IMR-90 (cell line): ENCODE measurements at regions not wholly inside any gene's neighbourhood (a gene's known extent, or its start where the extent isn't known, plus 50 kb on each side); places are given as distances from the start of the nearest gene placed in this dataset.

Experiments used
- ATAC-seq: fragments of 200-7000 bp; cut with Tn5 transposase; 2 replicates; pipeline ENCODE4 v1.9.1; 2020; ENCODE audit warnings: low read depth, mild to moderate bottlenecking, moderate library complexity
- BruUV-seq: library from RNA; stranded (reverse); fragments of 400-500 nt; replicated peaks from 2 replicates; lab custom pipeline; 2021; lab: Mats Ljungman, UMichigan
- CTCF ChIA-PET: fragments of 300-600 bp; formaldehyde crosslinking; extraction: SDS; loops from one replicate; lab custom pipeline; 2021; ENCODE audit warnings: antibody characterized with exemption; lab: Yijun Ruan, JAX
- POLR2A ChIA-PET: fragments of 300-600 bp; sonication (Branson Sonifier 250); formaldehyde crosslinking; loops from one replicate; lab custom pipeline; 2022; ENCODE audit warnings: antibody characterized with exemption; ENCODE audit not compliant: unreplicated experiment; lab: Charles Lee
- DNase-seq: peaks from one replicate; pipeline ENCODE4 v3.0.0; 2013
- H2AFZ ChIP-seq: replicated peaks from 2 replicates; pipeline ENCODE3; 2013; ENCODE audit warnings: low read length, mild to moderate bottlenecking; ENCODE audit not compliant: poor library complexity
- H2AK5ac ChIP-seq: 2 replicates; pipeline ENCODE4 v1.6.1; 2013; ENCODE audit warnings: low read depth, low read length, inconsistent platforms
- H2AK9ac ChIP-seq: replicated peaks from 2 replicates; pipeline ENCODE3; 2013; ENCODE audit warnings: mild to moderate bottlenecking, low read depth, low read length, moderate library complexity; ENCODE audit not compliant: poor library complexity
- H2BK120ac ChIP-seq: 2 replicates; pipeline ENCODE4 v1.6.1; 2013; ENCODE audit warnings: low read depth, low read length, inconsistent platforms
- H2BK15ac ChIP-seq: 3 replicates; pipeline ENCODE4 v1.6.1; 2013; ENCODE audit warnings: low read depth, low read length, inconsistent platforms
- H2BK20ac ChIP-seq: 2 replicates; pipeline ENCODE4 v1.6.1; 2013; ENCODE audit warnings: low read depth, mild to moderate bottlenecking, inconsistent platforms, low read length, moderate library complexity
- H2BK5ac ChIP-seq: 2 replicates; pipeline ENCODE4 v1.6.1; 2013; ENCODE audit warnings: mild to moderate bottlenecking, low read depth, low read length, inconsistent platforms; ENCODE audit not compliant: poor library complexity, severe bottlenecking
- H3K14ac ChIP-seq: replicated peaks from 2 replicates; pipeline ENCODE4 v1.6.1; 2013; ENCODE audit warnings: low read depth, low read length, inconsistent platforms
- H3K18ac ChIP-seq: 2 replicates; pipeline ENCODE4 v1.6.1; 2013; ENCODE audit warnings: low read depth, low read length, control low read depth
- H3K23ac ChIP-seq: 2 replicates; pipeline ENCODE4 v1.6.1; 2013; ENCODE audit warnings: low read depth, low read length, inconsistent platforms
- H3K27ac ChIP-seq: 2 replicates; pipeline ENCODE4 v1.5.1; 2013; ENCODE audit warnings: mild to moderate bottlenecking, control low read depth, low read length; ENCODE audit not compliant: insufficient read depth
- H3K27me3 ChIP-seq: 2 replicates; pipeline ENCODE4 v1.6.1; 2013; ENCODE audit warnings: low read length; ENCODE audit not compliant: control insufficient read depth, insufficient read depth
- H3K36me3 ChIP-seq: 2 replicates; pipeline ENCODE4 v1.6.1; 2013; ENCODE audit warnings: low read length, mixed read lengths; ENCODE audit not compliant: control insufficient read depth, insufficient read depth
- H3K4ac ChIP-seq: 2 replicates; pipeline ENCODE4 v1.6.1; 2013; ENCODE audit warnings: low read depth, low read length, inconsistent platforms
- H3K4me1 ChIP-seq: 2 replicates; pipeline ENCODE4 v1.6.1; 2013; ENCODE audit warnings: low read length, mixed read lengths; ENCODE audit not compliant: control insufficient read depth, insufficient read depth
- H3K4me2 ChIP-seq: 2 replicates; pipeline ENCODE4 v1.6.1; 2013; ENCODE audit warnings: low read depth, mild to moderate bottlenecking, control low read depth, low read length, moderate library complexity
- H3K4me3 ChIP-seq: 2 replicates; pipeline ENCODE4 v1.5.1; 2013; ENCODE audit warnings: low read depth, mild to moderate bottlenecking, control low read depth, low read length, moderate library complexity; ENCODE audit not compliant: insufficient read depth
- H3K56ac ChIP-seq: 2 replicates; pipeline ENCODE4 v1.6.1; 2013; ENCODE audit warnings: low read length, inconsistent platforms; ENCODE audit not compliant: insufficient read depth; ENCODE audit errors: extremely low read depth
- H3K79me1 ChIP-seq, 2 experiments: 2 replicates each; pipeline ENCODE4 v1.6.1; 2013; ENCODE audit warnings: low read length in 2 of 2, inconsistent platforms in 1 of 2, low read depth in 1 of 2
- H3K9ac ChIP-seq: 2 replicates; pipeline ENCODE4 v1.6.1; 2013; ENCODE audit warnings: low read depth, low read length, control low read depth
- H3K9me1 ChIP-seq: 2 replicates; pipeline ENCODE4 v1.6.1; 2013; ENCODE audit warnings: low read length, inconsistent platforms; ENCODE audit not compliant: insufficient read depth
- H3K9me3 ChIP-seq: 2 replicates; pipeline ENCODE4 v1.6.1; 2013; ENCODE audit warnings: low read length; ENCODE audit not compliant: control insufficient read depth, insufficient read depth
- H4K20me1 ChIP-seq: 2 replicates; pipeline ENCODE4 v1.6.1; 2013; ENCODE audit warnings: low read length, inconsistent platforms; ENCODE audit not compliant: insufficient read depth
- H4K5ac ChIP-seq: 2 replicates; pipeline ENCODE4 v1.6.1; 2013; ENCODE audit warnings: mild to moderate bottlenecking, low read depth, low read length, control low read depth
- H4K8ac ChIP-seq, 2 experiments: 2 replicates each; pipeline ENCODE4 v1.6.1; 2013; ENCODE audit warnings: low read depth in 2 of 2, low read length in 2 of 2, control low read depth in 1 of 2, inconsistent platforms in 1 of 2
- H4K91ac ChIP-seq: 2 replicates; pipeline ENCODE4 v1.6.1; 2013; ENCODE audit warnings: low read depth, low read length, inconsistent platforms; ENCODE audit not compliant: insufficient read depth
- CHD1 ChIP-seq: IDR thresholded peaks from 2 replicates; pipeline ENCODE4 v1.6.1; 2012; ENCODE audit warnings: low read depth, low read length, improper control_type of control experiment
- FOS ChIP-seq: fragments of 150-350 bp; IDR thresholded peaks from 2 replicates; pipeline ENCODE4 v1.6.1; 2016; ENCODE audit warnings: low read depth, low read length
- WGBS, 2 experiments: methylation state at CpG; one replicate each; pipeline versions ENCODE4 v1.1.5 to v1.1.7; 2013; ENCODE audit warnings: missing lambda C conversion rate in 2 of 2; ENCODE audit not compliant: insufficient read length in 1 of 2; ENCODE audit errors: extremely low coverage in 2 of 2; 5-methylcytosine and 5-hydroxymethylcytosine counted together
- dilution Hi-C: fragments of 300-500 bp; cut with HindIII; formaldehyde crosslinking; loops from one replicate; pipeline ENCODE4 v1.14.3; 2018; ENCODE audit warnings: low sequenced_read_pairs; ENCODE audit not compliant: unreplicated experiment
- in situ Hi-C: fragments of 300-500 bp; cut with MboI; formaldehyde crosslinking; loops from 3 replicates; pipeline ENCODE4 v1.14.3; 2019; ENCODE audit warnings: low sequenced_read_pairs, inconsistent platforms, mixed read lengths
- intact Hi-C: fragments of 100-400 bp; cut with micrococcal nuclease; formaldehyde crosslinking; loops from 2 replicates; pipeline ENCODE4 v1.10.0; 2022
- TF ChIP-seq, protein P1 (sequence below): conservative IDR thresholded peaks from 2 replicates; pipeline ENCODE4 v1.5.1; 2012; ENCODE audit warnings: mild to moderate bottlenecking, low read depth, low read length, improper control_type of control experiment

GRCh38 chr10:21280037-21280436 is 245.4 kb downstream of the SKIDA1 start:
- 88% methylated on average over 4 of the region's 5 CpGs; no CpG with 5 or more reads in 1 of the 2 experiments for WGBS, 2 experiments
- no peak overlapping the region for H2AK9ac ChIP-seq
- H3K27me3 ChIP-seq = no peaks in the 10 kb centered on the region
- H3K79me1 ChIP-seq = no peaks in the 10 kb centered on the region
- ChIA-PET CTCF (interaction anchor here (0.5 to 2.3 kb wide), 6 partner anchors 171 to 270 kb away, joined by 3 to 12 read pairs (median 5); no protein-coding TSS in a partner anchor), POLR2A (no interaction called here)
- no peak overlapping the region for H3K23ac ChIP-seq
- no peak overlapping the region for H2BK15ac ChIP-seq
- intact Hi-C loops (no loop called here), in situ Hi-C loops (loop anchor here (5.0 to 10.0 kb wide), 2 partner anchors 207 to 665 kb away; no protein-coding TSS in a partner anchor), dilution Hi-C loops (no loop called here)
- no peaks in the 10 kb centered on the region for H3K36me3 ChIP-seq
- H3K18ac ChIP-seq = no peak overlapping the region
- H4K5ac ChIP-seq = no peak overlapping the region
- BruUV-seq = no TSS peak
- H3K9me3 ChIP-seq = no peaks in the 10 kb centered on the region; the same call in 1 of the 2 replicates
- ATAC-seq = no peak
- H2BK20ac ChIP-seq = no peak overlapping the region
- TF ChIP-seq FOS (no peak), CHD1 (no peak)
- TF ChIP-seq, protein P1, sequence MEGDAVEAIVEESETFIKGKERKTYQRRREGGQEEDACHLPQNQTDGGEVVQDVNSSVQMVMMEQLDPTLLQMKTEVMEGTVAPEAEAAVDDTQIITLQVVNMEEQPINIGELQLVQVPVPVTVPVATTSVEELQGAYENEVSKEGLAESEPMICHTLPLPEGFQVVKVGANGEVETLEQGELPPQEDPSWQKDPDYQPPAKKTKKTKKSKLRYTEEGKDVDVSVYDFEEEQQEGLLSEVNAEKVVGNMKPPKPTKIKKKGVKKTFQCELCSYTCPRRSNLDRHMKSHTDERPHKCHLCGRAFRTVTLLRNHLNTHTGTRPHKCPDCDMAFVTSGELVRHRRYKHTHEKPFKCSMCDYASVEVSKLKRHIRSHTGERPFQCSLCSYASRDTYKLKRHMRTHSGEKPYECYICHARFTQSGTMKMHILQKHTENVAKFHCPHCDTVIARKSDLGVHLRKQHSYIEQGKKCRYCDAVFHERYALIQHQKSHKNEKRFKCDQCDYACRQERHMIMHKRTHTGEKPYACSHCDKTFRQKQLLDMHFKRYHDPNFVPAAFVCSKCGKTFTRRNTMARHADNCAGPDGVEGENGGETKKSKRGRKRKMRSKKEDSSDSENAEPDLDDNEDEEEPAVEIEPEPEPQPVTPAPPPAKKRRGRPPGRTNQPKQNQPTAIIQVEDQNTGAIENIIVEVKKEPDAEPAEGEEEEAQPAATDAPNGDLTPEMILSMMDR = no peak
- no peak overlapping the region for H3K56ac ChIP-seq
- DNase-seq = no peak
- H2AK5ac ChIP-seq = no peak overlapping the region
- H3K4me3 ChIP-seq = no peak overlapping the region
- H3K9me1 ChIP-seq = no peaks in the 10 kb centered on the region
- no peak overlapping the region for H3K27ac ChIP-seq
- no peaks in the 10 kb centered on the region for H4K20me1 ChIP-seq
- H4K91ac ChIP-seq = no peak overlapping the region
- peaks cover 2% of the 10 kb centered on the region; the same call in 1 of the 2 replicates for H3K4me1 ChIP-seq
- H3K9ac ChIP-seq = no peak overlapping the region
- no peak overlapping the region for H3K14ac ChIP-seq
- H2BK120ac ChIP-seq = no peak overlapping the region
- no peak overlapping the region for H3K4ac ChIP-seq
- no peak overlapping the region for H4K8ac ChIP-seq
- no peak overlapping the region for H2BK5ac ChIP-seq
- H3K4me2 ChIP-seq = no peak overlapping the region
- H2AFZ ChIP-seq = no peak overlapping the region
